Chondrocyte (in vitro differentiated cells): ENCODE measurements at regions not wholly inside any gene's neighbourhood (a gene's known extent, or its start where the extent isn't known, plus 50 kb on each side); places are given as distances from the start of the nearest gene placed in this dataset.
"Not testable (repeated sequence)": the region's sequence is repeated elsewhere in the genome, so short reads cannot be mapped to it uniquely, and the experiment has no call there.

Experiments
- DNase-seq: peaks from one replicate; pipeline ENCODE4 v3.0.0; 2021; ENCODE audit warnings: mixed read lengths, low spot score
- H3K27ac Mint-ChIP-seq: one replicate; pipeline ENCODE4 v1.8.0; 2021; ENCODE audit warnings: mild to moderate bottlenecking, moderate library complexity, mixed read lengths; ENCODE audit not compliant: unreplicated experiment
- H3K27me3 Mint-ChIP-seq: 2 replicates; pipeline ENCODE4 v1.8.0; 2021; ENCODE audit warnings: low read depth, mixed read lengths
- H3K36me3 Mint-ChIP-seq: 2 replicates; pipeline ENCODE4 v1.8.0; 2021; ENCODE audit warnings: low read depth, mixed read lengths
- H3K4me1 Mint-ChIP-seq: 2 replicates; pipeline ENCODE4 v1.8.0; 2021; ENCODE audit warnings: low read depth, mild to moderate bottlenecking, mixed read lengths
- H3K4me3 Mint-ChIP-seq: one replicate; pipeline ENCODE4 v1.8.0; 2021; ENCODE audit warnings: mild to moderate bottlenecking, moderate library complexity, mixed read lengths; ENCODE audit not compliant: unreplicated experiment
- H3K9me3 Mint-ChIP-seq: 2 replicates; pipeline ENCODE4 v1.8.0; 2021; ENCODE audit warnings: low read depth, mixed read lengths
- CTCF ChIP-seq: fragments of 200-600 bp; sonication (generic); IDR thresholded peaks from 2 replicates; pipeline ENCODE4 v1.5.0; 2021; ENCODE audit warnings: antibody characterized with exemption, mild to moderate bottlenecking, moderate library complexity

DNA sequence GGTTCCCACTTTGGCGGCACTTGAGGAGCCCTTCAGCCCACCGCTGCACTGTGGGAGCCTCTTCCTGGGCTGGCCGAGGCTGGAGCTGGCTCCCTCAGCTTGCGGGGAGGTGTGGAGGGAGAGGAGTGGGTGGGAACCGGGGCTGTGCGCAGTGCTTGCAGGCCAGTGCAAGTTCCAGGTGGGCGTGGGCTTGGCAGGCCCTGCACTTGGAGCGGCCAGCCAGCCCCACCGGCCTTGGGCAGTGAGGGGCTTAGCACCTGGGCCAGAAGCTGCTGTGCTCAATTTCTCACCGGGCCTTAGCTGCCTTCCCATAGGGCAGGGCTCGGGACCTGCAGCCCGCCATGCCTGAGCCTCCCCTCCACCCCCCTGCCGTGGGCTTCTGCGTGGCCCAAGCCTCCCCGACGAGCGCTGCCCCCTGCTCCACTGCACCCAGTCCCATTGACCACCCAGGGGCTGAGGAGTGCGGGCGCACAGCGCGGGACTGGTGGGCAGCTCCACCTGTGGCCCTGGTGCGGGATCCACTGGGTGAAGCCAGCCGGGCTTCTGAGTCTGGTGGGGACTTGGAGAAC lies 474.3 kb downstream of the MID1IP1 start:
- Mint-ChIP-seq H3K9me3 (peaks cover 31% of the 10 kb centered on the region), H3K4me3 (no peak overlapping the region), H3K4me1 (no peaks in the 10 kb centered on the region), H3K27ac (no peak overlapping the region), H3K36me3 (no peaks in the 10 kb centered on the region), H3K27me3 (peaks cover 4% of the 10 kb centered on the region)
- DNase-seq: peak; percentile 85
- no peak for TF ChIP-seq CTCF

GRCh38 chrX:39277685-39278390 lies 476.6 kb downstream of the MID1IP1 start:
- H3K36me3 Mint-ChIP-seq, H3K27ac Mint-ChIP-seq, H3K4me3 Mint-ChIP-seq, H3K27me3 Mint-ChIP-seq, H3K4me1 Mint-ChIP-seq, DNase-seq: not testable (repeated sequence)
- peaks cover 34% of the 10 kb centered on the region for H3K9me3 Mint-ChIP-seq

GRCh38 chrX:39283239-39283638 lies 482.0 kb downstream of the MID1IP1 start:
- H3K27ac Mint-ChIP-seq: no peak overlapping the region
- no peaks in the 10 kb centered on the region for H3K4me1 Mint-ChIP-seq
- H3K4me3 Mint-ChIP-seq: no peak overlapping the region
- peaks cover 6% of the 10 kb centered on the region for H3K36me3 Mint-ChIP-seq
- no peak for TF ChIP-seq CTCF
- no peaks in the 10 kb centered on the region for H3K27me3 Mint-ChIP-seq
- H3K9me3 Mint-ChIP-seq: peaks cover 42% of the 10 kb centered on the region
- DNase-seq: no peak

GRCh38 chrX:39288592-39288991 lies 487.3 kb downstream of the MID1IP1 start:
- no peaks in the 10 kb centered on the region for H3K27me3 Mint-ChIP-seq
- H3K36me3 Mint-ChIP-seq: peaks cover 1% of the 10 kb centered on the region
- no peak overlapping the region for H3K27ac Mint-ChIP-seq
- no peak for TF ChIP-seq CTCF
- no peak overlapping the region for H3K4me3 Mint-ChIP-seq
- peaks cover 28% of the 10 kb centered on the region for H3K9me3 Mint-ChIP-seq
- DNase-seq: no peak
- no peaks in the 10 kb centered on the region for H3K4me1 Mint-ChIP-seq

GRCh38 chrX:39289827-39290226 lies 488.6 kb downstream of the MID1IP1 start:
- DNase-seq: no peak
- Mint-ChIP-seq H3K4me1 (peaks cover under 1% of the 10 kb centered on the region), H3K4me3 (no peak overlapping the region), H3K27ac (no peak overlapping the region), H3K36me3 (no peaks in the 10 kb centered on the region), H3K27me3 (no peaks in the 10 kb centered on the region), H3K9me3 (peaks cover 17% of the 10 kb centered on the region)
- TF ChIP-seq CTCF: no peak

- Mint-ChIP-seq H3K9me3 (peaks cover 14% of the 10 kb centered on the region), H3K4me1 (peaks cover 9% of the 10 kb centered on the region), H3K27me3 (no peaks in the 10 kb centered on the region), H3K36me3 (no peaks in the 10 kb centered on the region), H3K4me3 (no peak overlapping the region), H3K27ac (no peak overlapping the region)
- TF ChIP-seq CTCF: no peak
- no peak for DNase-seq
Observed at GRCh38 chrX:39293203-39293602, 491.9 kb downstream of the MID1IP1 start.
